ENCODE measurements at regions not wholly inside any gene's neighbourhood (a gene's known extent, or its start where the extent isn't known, plus 50 kb on each side); places are given as distances from the start of the nearest gene placed in this dataset.
A peak's percentile ranks its signal among the peaks of the same experiment; 100 is the strongest.

DNA sequence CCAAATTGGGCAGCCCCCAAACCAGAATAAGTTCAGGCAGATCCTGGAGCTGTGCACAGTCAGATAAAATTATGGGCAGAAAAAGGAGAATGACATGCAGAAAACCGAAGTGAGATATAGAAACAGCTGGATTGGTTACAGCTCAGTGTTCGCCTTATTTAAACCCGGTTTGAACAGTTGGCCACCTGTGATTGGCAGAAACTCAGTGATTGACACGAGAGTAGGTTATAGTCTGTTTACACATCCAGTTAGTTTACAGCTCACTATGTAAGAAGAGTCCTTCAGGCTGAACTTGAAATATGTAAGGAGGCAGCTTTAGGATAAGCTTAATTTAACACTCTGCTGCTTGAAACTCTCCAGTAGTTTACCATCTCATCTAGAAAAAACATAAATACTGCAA lies 271.6 kb upstream of the ARRDC4 start:
- POLR2A ChIA-PET: no interaction called here
- WGBS (ENCODE audit: insufficient coverage, low coverage, missing lambda C conversion rate): 19% methylated on average over 4 of the region's 4 CpGs
- in situ Hi-C loops (cut with MboI): no loop called here

More for the DNA sequence above, 271.6 kb upstream of the ARRDC4 start:
- Histone ChIP-seq H3K4me3 (no peak overlapping the region), H4K20me1 (replicated peaks; ENCODE audit: control insufficient read depth, insufficient read depth, low read length) (no peaks in the 10 kb centered on the region), H3K9me3 (replicated peaks; ENCODE audit: control insufficient read depth, insufficient read depth, low read depth, low read length) (no peaks in the 10 kb centered on the region), H3K27me3 (ENCODE audit: control insufficient read depth in 2 of 2, insufficient read depth in 2 of 2, low read length in 2 of 2) (no peaks in the 10 kb centered on the region), H3K79me2 (ENCODE audit: control insufficient read depth, insufficient read depth, low read length) (no peaks in the 10 kb centered on the region), H3K4me1 (replicated peaks in 1 of 2; ENCODE audit: control insufficient read depth in 2 of 2, insufficient read depth in 2 of 2, low read length in 2 of 2) (no peaks in the 10 kb centered on the region), H3K36me3 (ENCODE audit: control insufficient read depth, insufficient read depth, low read length) (no peaks in the 10 kb centered on the region), H3K9me1 (ENCODE audit: control insufficient read depth, insufficient read depth, low read length) (no peaks in the 10 kb centered on the region), H3K9ac (ENCODE audit: insufficient read depth in 1 of 2, low read depth in 2 of 2, low read length in 2 of 2) (no peak overlapping the region), H2AFZ (ENCODE audit: low read depth, low read length) (no peak overlapping the region), H3K27ac (ENCODE audit: extremely low read depth, low read depth, low read length) (no peak overlapping the region), H3K4me2 (ENCODE audit: insufficient read depth, low read length) (no peak overlapping the region)
- FAIRE-seq (no peak), DNase-seq (ENCODE audit: extremely low read depth in 1 of 4, low spot score in 3 of 4) (no peak), ATAC-seq (no peak)
- intact Hi-C loops (cut with micrococcal nuclease): no loop called here
- no TSS peak for BruUV-seq (replicated peaks)
- CTCF ChIA-PET (ENCODE audit: low intra/inter-chr PET ratio): no interaction called here
- no peak for TF ChIP-seq NFXL1 (CRISPR knock-in tag; IDR thresholded peaks at IDR 0.05)
- no peak for TF ChIP-seq HNRNPL (IDR thresholded peaks at IDR 0.05; ENCODE audit: low read depth, low read length)
- TF ChIP-seq, protein P1, sequence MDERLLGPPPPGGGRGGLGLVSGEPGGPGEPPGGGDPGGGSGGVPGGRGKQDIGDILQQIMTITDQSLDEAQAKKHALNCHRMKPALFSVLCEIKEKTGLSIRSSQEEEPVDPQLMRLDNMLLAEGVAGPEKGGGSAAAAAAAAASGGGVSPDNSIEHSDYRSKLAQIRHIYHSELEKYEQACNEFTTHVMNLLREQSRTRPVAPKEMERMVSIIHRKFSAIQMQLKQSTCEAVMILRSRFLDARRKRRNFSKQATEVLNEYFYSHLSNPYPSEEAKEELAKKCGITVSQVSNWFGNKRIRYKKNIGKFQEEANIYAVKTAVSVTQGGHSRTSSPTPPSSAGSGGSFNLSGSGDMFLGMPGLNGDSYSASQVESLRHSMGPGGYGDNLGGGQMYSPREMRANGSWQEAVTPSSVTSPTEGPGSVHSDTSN (CRISPR knock-in tag; IDR thresholded peaks at IDR 0.05; ENCODE audit: low read depth): no peak
- TF ChIP-seq, protein P1 (tag; conservative IDR thresholded peaks at IDR 0.05; ENCODE audit: low read depth): peak; percentile 61
- TF ChIP-seq, protein P2, sequence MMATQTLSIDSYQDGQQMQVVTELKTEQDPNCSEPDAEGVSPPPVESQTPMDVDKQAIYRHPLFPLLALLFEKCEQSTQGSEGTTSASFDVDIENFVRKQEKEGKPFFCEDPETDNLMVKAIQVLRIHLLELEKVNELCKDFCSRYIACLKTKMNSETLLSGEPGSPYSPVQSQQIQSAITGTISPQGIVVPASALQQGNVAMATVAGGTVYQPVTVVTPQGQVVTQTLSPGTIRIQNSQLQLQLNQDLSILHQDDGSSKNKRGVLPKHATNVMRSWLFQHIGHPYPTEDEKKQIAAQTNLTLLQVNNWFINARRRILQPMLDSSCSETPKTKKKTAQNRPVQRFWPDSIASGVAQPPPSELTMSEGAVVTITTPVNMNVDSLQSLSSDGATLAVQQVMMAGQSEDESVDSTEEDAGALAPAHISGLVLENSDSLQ (IDR thresholded peaks at IDR 0.05): peak; percentile 82

Measured in K562 (cell line).